GM19328 (cell line): ENCODE measurements at regions not wholly inside any gene's neighbourhood (a gene's known extent, or its start where the extent isn't known, plus 50 kb on each side); places are given as distances from the start of the nearest gene placed in this dataset.

Experiments used
- ATAC-seq: cut with Tn5 transposase; IDR thresholded peaks from one replicate; pipeline ENCODE4 v1.9.1; 2021; ENCODE audit warnings: mild to moderate bottlenecking, moderate library complexity; ENCODE audit not compliant: unreplicated experiment

DNA sequence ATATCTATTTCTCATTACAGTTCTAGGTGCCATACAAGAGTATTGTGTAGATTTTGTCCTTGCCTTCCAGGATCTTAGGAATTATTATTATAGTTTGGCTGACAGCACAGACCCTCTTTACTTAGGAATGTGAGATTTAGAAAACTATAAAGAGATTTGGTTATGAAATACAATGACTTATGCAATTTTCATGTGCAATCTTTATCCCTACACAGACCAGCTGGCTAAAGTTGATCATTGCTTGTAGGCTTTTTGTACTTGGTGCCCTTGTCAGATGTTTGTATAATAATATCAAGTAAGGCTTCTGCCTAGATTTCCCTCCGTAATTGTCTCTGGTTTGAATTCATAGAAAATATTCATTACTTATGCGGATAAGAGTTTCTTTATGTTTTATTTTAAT, 174.5 kb upstream of the GAP43 start:
- ATAC-seq: no peak

DNA sequence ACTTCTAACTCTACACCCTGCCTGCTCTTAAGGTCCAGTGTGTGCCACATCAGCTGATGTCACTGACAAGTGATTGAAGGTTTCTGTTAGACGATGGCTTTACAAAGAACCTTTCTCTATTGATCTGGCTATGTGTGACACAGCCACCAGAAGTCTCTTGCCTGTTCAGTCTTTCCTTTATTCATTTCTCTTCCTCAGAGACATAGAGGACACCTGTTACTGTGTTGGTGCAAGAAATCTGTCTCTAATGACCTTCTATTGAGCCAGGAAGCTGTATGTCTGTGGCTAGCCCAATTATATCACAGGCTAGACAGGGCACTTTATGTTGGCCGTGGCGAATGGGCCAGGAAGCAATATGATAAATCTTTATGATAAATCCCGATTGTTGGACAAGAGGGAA, 173.3 kb upstream of the GAP43 start:
- no peak for ATAC-seq

DNA sequence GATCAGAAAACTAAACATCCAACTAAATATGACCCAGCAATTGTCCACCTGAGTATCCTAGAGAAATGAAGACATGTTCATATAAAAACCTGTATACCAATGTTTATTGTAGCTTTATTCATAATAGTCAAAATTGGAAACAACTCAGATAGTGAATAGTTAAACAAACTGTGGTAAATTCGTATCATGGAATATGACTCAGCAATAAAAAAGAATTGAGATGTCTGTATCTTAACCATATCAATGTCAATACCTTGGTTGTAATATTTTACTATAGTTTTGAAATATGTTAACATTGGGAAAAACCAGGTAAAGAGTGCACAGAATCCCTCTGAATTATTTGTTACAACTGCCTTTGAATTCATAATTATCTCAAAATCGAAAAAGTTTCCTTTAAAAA, 159.3 kb upstream of the GAP43 start:
- ATAC-seq: no peak

DNA sequence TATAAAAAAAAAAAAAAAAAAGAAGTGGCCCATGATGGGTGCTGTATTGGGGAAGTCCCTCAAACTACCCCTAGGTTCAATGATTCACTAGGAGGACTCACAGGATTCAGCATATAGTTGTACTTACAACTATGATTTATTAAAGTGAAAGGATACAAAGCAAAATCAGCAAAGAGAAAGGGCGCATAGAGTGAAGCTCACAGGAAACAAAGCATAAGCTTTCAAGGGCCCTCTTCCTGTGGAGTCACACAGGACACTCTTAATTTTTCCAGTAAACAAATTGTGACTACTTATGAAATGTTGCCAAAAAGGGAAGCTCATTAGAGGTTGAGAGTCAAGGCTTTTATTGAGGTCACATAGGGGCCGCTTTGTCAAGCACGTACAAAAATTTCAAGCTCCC, 153.7 kb upstream of the GAP43 start:
- no peak for ATAC-seq

DNA sequence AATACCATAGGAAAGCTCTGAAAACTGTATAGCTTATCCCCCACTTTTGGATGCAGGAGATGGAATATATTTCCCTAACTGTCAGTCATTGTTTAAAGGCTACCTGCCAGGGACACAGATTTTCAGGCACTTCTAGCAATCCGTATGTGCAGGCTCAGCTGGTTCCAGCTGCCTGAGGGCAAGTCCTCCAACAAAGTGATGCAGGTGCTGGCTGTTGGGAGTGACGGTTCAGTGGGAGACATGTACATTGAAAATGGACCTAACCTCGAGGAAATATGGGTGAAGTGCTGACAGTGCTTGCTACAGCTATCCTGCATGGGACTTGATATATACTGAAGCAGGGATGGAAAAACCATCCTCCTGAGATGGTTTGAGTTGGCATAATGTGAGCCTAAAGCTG, 153.1 kb upstream of the GAP43 start:
- no peak for ATAC-seq

DNA sequence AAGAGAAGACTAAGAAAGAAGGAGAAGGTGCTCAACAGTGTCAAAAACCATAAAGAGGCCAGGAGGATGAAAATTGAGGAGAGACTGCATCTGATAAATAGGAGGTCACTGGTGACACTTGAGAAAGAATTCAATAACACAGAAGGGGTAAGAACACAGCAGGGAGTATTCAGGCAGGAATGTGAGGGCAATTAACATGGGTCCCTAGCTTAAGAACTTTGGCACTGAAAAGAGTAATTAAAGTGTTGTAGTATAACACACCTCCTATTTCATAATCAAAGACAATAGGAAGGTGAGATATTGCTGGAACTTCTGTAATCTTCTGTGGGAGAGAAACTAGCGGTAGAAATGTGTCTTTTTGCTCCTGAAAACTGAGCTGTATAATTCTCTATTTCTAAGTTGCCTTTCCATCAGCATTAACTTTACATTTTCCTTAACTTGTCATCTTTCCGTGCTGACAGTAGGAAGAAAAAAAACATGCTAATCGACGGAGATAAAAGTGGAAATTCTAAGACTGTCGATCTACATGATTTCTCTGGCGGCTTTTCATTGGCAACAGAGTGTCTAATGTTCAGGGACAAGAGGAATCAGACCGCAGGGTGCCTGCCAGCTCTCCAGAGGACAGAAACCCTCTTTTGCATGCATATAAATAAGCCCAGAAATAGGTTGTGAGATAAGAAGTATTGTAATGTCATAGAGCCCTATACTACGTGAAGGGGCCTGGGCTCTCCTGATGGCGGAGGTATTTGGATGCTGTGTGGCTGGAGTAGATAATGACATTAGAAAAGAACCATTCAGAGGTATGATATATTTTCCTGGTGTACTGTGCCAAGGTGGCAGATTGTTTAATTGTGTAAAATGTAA, 147.9 kb upstream of the GAP43 start:
- no peak for ATAC-seq

DNA sequence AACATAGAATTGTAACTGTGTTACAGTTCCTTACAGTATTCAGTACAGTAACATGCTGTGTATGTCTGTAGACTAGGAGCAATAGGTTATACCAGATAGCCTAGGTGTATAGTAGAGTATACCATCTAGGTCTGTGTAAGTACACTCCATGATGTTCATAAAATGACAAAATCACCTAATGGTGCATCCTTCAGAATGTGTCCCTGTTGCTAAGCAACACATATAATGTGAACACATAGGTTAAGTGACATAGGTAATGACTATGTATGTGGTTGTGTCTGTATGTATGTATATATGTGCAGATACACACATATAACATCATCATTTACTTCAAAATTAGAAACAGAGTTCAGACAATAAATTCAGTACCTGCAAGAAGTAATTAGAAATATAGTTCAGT, 146.8 kb upstream of the GAP43 start:
- no peak for ATAC-seq

DNA sequence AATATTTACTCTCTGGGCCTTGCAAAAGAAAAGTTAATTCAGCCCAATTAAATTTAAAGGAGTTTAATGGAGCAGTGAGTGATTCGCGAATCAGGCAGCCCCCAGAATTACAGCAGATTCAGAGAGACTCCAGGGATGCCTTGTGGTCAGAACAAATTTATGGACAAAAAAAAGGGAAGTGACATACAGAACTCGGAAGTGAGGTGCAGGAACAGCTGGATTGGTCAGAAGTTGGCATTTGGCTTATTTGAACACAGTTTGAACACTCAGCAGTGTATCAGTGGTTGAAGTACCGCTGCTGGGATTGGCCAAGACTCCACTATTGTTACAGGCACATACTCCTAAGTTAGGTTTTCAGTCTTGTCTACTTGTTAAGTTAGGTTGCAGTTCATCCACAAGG, 145.0 kb upstream of the GAP43 start:
- ATAC-seq: no peak

DNA sequence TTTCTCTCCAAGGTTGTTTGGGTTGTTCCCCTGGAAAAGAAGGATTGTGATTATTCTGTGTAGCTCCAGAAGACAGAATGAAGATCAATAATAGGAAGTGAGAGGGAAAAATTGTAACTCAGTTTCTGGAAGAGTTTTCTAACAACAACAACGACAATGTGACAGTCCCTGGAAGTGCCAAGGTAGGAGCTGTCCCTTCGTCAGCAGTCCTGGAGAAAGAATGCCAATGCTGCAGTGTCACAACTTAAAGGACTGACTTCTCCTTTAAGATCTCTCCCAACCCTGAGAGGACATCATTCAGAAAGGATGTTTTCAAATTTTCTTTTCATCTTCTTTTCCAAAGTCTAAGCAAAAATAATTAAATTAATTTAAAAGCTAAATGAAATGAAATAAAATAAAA, 136.4 kb upstream of the GAP43 start:
- ATAC-seq: no peak

DNA sequence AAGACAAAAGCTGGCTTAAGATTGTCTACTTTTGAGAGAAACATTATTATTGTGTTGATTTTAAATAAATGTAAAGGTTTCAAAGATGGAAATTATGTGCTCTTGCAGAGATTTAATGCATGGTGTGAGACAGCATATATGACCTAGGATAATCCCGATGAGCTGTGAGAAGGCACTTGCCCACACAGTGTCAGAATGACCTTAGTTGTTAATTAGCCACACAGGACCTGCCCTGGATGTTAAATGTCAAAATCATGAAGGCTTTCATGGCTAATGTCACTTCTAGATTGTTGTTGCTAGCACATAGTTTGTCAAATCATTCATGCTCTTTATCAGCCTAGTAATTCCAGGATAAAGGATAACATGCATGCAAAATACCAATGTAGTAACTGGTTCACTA, 135.3 kb upstream of the GAP43 start:
- ATAC-seq: no peak

DNA sequence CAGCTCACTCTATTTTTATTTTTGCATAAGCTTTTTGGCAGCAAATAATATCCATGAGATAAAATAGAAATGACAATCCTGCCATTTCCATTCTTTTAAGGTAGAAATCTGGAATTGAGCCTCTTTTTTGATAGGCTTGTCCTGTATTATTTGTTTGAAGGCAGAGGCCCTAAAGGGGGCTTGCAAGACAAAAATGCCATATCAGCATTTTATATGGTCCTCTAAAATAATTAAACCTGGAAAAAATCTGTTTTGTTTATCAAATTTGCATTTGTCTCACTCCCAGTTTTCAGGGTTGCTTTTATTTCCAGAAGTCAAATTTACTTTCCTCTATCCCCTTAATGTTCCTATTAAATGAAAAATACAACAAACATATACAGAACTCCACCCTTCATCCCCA, 134.9 kb upstream of the GAP43 start:
- no peak for ATAC-seq

DNA sequence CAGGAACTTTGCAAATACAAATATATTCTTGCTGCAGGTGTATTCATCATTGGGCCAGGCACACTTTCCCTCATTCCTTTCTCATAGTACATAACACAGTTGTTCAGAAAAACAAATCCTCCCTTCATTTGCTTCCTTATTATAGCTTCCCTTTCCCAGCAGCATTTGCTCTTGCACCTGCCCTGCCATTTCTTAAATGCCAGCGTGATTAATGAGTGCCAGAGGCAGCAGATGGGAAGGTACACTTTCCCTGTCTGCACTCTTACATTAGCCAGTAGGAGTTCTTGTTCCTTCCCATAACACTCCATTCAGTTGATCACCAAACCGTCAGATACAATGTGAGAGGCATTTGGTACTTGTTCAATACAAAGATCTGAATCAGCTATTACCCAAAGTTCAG, 128.5 kb upstream of the GAP43 start:
- ATAC-seq: no peak

DNA sequence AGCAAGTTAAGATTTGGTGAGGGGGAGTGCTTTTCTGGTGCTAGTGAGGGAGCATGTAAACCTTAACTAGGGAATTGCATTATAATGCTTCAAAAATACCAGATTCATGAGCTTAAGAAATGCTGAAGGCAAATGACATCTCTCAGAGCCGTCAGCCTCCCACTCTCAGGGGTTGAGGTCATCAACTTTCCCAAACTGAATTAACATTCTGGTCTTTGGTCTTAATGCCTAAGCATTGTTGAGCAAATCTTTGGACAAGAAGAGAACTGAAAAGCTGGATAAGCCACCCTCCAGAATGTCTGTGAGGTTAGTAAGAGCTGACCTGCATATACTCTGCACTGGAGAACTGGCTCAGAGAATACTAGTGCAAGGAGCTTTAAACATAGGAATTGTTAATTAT, 124.9 kb upstream of the GAP43 start:
- no peak for ATAC-seq

DNA sequence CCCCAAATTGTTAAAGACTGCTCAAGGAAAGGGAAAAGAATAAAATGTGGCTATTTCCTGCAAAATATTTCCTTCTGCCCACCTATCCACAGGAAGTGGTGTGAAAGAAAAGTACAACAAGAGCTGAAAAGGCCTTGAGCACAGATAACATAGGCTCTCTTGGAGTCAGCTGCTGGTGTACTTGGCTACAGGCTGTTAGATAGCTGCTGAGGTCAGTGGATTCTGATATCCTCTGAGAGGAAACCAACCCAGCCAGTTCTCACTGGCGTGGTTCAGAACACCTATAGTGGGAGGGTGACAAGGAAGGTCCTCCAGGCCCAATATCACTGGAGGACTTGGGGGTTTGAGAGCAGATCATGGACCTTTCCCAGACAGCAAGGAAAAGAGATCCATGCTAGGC, 124.4 kb upstream of the GAP43 start:
- ATAC-seq: no peak

DNA sequence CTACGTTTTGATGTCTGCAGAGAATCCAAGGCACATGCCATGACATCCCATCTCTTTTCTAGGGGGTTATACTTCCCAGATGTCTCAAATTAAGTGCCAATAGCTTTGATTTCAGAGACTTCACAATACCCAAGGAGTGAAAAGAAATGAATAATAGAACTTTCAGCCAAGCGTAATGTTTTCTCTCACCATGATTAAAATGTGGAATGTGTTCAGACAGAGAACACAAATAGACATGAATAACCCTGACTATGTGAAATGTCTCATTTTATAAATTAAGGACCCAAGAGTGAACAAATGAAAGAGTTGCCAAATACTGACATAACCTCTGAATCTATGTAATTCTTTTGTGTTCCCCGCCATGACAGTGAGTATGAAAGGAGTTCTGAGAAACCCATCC, 123.6 kb upstream of the GAP43 start:
- no peak for ATAC-seq

DNA sequence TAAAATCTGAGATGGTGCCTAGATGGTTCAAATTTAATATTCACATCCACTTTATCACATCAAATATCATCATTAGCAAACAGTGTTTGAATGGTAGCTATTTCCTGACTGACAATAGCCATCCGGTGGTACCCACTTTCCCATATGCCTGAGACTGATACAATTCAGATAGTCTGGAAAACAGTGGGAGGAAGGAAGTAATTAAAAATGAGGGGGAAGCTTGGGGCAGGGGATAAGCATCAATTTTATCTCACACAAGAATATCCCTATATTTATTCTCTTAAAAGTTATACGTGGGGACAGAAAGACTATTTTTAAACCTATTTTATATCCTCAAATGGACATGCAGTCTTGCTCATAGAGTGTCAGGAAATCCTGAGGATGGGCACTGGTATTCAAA, 122.5 kb upstream of the GAP43 start:
- ATAC-seq: no peak

DNA sequence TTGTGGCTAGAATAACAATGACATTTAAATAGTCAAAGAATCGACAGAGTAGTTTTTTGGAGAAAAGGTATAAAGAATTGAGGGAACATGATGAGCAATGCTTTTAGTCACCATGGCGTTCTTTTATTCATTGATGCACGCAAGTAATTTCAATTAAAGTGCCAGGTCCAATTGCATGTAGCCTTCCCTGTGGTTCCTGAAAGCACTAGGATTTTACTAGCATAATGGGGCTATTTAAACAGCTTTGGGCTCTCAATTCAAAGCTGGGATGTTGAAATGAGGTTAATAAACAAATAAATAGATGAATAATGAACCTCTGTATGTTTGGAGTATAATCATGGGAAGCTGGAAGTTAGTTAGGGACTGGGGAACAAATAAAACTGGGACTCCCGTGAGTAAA, 121.2 kb upstream of the GAP43 start:
- ATAC-seq: no peak

DNA sequence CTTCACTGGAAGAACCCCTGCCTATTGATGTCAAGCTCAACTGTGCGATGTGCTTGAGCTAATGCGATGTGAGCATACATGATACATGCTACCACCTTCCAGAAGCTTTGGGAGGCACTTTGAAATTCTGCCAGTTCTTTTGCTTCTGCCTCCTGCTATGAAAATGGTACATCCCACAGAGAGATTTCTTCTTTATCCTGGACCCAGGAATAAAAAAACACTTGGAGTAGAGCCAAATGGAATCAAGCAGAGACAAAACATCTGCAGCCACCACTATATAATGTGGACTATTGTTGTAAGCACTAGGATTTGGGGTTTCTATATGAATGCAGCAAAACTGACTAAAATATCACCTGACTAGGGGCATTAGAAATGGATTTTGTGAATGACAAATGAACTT, 119.9 kb upstream of the GAP43 start:
- ATAC-seq: no peak

DNA sequence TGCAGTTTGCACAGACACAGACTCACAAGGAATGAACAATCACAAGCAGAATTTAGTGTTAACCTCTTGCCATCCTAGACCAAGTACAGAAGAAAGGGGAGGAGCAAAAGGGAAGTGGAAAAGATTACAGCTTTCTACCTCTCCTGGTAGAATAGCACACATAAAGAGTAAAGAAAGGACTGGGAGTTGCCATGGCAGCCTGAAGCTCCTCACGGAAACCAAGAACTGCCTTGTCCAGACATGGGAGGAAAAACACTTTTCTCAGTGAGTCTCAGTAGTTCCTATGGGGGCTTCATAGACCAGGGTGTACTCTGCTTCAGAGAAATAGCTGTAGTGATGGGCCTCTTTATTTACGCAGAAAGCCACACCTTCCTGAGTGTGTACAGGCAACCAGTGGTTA, 114.7 kb upstream of the GAP43 start:
- no peak for ATAC-seq

DNA sequence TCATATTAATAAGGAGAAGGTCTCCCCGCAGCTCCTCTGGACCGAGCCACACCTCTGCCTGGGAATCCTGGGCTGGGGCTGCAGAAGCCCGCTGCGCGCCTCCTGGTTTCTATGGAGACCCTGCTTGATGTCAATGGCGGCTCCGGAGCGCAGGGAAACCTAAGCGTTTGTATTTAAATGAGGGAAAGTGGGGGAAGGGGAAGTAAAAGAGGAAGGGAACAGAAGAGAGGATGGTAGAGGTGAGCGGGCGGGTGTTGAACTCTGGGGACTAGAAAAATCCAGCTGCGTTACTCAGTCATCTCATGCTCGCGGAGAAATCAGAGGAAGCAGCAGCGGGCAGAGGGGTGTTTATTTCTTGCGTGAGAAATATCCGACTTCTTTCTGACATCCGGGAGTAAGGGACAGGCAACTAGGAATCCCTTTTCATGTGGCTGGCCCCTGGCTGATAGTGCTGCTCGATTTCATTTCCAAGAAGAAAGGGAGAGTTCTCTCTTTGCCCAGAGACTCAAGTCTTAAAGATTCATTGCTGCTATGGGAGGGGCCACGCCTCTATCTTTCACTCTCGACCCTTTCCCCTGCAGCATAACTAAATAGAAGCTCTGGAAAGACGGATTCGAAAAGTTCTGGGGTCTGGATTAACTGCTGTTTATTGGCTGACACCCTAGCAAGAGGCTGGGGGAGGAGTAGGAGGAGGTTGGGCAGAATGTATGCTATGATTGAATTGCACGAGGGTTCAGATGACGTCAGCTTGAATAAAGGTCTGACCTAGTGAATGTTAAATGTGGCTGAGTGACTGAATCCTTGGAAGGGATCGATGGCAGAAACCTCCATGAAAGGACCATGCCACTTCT, 110.5 kb upstream of the GAP43 start:
- ATAC-seq: no peak

DNA sequence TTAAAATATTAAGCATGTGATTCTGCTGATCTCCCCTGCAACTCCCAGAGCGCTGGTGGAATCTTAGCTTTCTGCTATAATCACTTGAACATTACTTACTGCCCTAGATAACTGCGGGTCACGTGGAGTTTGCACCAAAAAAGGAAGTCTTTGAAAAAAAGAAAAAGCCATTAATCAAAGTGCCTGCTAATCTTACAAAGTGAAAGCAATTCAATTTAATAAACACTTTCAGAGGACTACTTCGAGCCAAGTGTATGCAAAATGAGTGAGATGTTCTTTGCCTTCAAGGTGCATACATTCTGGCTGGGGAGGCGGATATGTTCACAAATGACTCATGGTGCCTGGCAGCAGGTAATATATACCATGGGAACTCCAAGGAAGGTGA, 109.9 kb upstream of the GAP43 start:
- no peak for ATAC-seq

DNA sequence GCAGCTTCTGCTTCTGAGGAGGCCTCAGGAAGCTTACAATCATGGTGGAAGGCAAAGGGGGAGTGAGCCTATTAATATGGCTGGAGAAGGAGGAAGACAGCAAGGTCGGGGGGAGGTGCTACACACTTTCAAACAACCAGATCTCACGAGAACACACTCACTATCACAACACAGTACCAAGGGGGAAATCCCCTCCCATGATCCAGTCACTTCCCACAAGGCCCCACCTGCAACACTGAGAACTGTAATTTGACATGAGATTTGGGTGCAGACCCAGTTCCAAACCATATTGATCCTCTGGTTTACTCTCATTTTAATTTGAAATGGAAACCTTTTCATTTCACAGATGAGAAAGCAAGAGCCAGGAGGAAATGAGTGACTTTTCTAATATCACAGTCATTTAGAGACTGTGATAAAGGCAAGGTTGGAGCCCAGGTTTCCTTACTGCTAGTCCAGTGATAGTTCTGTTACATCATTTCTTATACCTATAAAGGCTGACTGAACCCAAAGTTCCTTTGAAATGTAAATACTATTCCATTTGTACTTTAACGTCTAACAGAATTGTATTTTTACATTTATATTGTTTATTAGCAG, 105.8 kb upstream of the GAP43 start:
- no peak for ATAC-seq
